Nephron progenitor cell (in vitro differentiated cells): ENCODE measurements at regions not wholly inside any gene's neighbourhood (a gene's known extent, or its start where the extent isn't known, plus 50 kb on each side); places are given as distances from the start of the nearest gene placed in this dataset.
"Not testable (repeated sequence)": the region's sequence is repeated elsewhere in the genome, so short reads cannot be mapped to it uniquely, and the experiment has no call there.

ENCODE experiments used
- DNase-seq: peaks from one replicate; pipeline ENCODE4 v3.0.0; 2021
- H3K27ac Mint-ChIP-seq: 2 replicates; pipeline ENCODE4 v1.8.0; 2021; ENCODE audit warnings: mild to moderate bottlenecking, moderate library complexity, mixed read lengths
- H3K27me3 Mint-ChIP-seq: 2 replicates; pipeline ENCODE4 v1.8.0; 2021; ENCODE audit warnings: mild to moderate bottlenecking, low read depth, mixed read lengths; ENCODE audit not compliant: poor library complexity
- H3K36me3 Mint-ChIP-seq: 2 replicates; pipeline ENCODE4 v1.8.0; 2021; ENCODE audit warnings: low read depth, mixed read lengths
- H3K4me1 Mint-ChIP-seq: 2 replicates; pipeline ENCODE4 v1.8.0; 2021; ENCODE audit warnings: mixed read lengths
- H3K4me3 Mint-ChIP-seq: 2 replicates; pipeline ENCODE4 v1.8.0; 2021; ENCODE audit warnings: mild to moderate bottlenecking, moderate library complexity, mixed read lengths
- H3K9me3 Mint-ChIP-seq: 2 replicates; pipeline ENCODE4 v1.8.0; 2021; ENCODE audit warnings: mild to moderate bottlenecking, moderate library complexity, mixed read lengths
- TF ChIP-seq, protein P1 (sequence below): fragments of 200-600 bp; sonication (generic); IDR thresholded peaks from 2 replicates; pipeline ENCODE4 v1.5.0; 2021; ENCODE audit warnings: antibody characterized with exemption

- TF ChIP-seq, protein P1, sequence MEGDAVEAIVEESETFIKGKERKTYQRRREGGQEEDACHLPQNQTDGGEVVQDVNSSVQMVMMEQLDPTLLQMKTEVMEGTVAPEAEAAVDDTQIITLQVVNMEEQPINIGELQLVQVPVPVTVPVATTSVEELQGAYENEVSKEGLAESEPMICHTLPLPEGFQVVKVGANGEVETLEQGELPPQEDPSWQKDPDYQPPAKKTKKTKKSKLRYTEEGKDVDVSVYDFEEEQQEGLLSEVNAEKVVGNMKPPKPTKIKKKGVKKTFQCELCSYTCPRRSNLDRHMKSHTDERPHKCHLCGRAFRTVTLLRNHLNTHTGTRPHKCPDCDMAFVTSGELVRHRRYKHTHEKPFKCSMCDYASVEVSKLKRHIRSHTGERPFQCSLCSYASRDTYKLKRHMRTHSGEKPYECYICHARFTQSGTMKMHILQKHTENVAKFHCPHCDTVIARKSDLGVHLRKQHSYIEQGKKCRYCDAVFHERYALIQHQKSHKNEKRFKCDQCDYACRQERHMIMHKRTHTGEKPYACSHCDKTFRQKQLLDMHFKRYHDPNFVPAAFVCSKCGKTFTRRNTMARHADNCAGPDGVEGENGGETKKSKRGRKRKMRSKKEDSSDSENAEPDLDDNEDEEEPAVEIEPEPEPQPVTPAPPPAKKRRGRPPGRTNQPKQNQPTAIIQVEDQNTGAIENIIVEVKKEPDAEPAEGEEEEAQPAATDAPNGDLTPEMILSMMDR, result no peak
- Mint-ChIP-seq H3K4me1 (no peaks in the 10 kb centered on the region), H3K9me3 (no peaks in the 10 kb centered on the region), H3K27ac (no peak overlapping the region), H3K4me3 (no peak overlapping the region), H3K36me3 (no peaks in the 10 kb centered on the region), H3K27me3 (peaks cover 14% of the 10 kb centered on the region)
- DNase-seq, result no peak
Observed at GRCh38 chr14:95611293-95611880, 74.8 kb upstream of the TCL1B start.

DNA sequence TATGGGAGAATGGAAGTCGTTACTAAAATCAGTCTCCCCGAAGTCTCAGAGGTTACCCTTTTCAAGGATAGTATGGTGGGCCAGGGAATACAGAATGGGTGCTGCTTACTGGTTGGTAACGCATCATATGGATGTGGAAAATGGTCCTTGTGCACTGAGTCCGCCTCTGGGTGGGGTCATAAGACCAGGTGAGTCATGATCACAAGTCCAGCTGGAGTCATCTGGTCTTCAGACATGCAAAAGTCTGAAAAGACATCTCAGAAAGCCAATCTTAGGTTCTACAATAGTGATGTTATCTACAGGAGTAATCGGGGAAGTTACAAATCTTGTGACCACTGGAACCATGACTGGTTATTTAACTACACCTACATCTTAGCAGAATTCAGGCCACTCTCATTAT lies 71.9 kb upstream of the TCL1B start:
- H3K27ac Mint-ChIP-seq, result no peak overlapping the region
- H3K9me3 Mint-ChIP-seq, result no peaks in the 10 kb centered on the region
- TF ChIP-seq, protein P1, result no peak
- H3K36me3 Mint-ChIP-seq, result no peaks in the 10 kb centered on the region
- H3K4me1 Mint-ChIP-seq, result no peaks in the 10 kb centered on the region
- DNase-seq, result no peak
- H3K27me3 Mint-ChIP-seq, result peaks cover 8% of the 10 kb centered on the region
- no peak overlapping the region for H3K4me3 Mint-ChIP-seq

GRCh38 chr14:95616745-95617144 lies 69.5 kb upstream of the TCL1B start:
- DNase-seq, result no peak
- no peaks in the 10 kb centered on the region for H3K4me1 Mint-ChIP-seq
- TF ChIP-seq, protein P1, result no peak
- no peaks in the 10 kb centered on the region for H3K36me3 Mint-ChIP-seq
- H3K9me3 Mint-ChIP-seq, result no peaks in the 10 kb centered on the region
- H3K27ac Mint-ChIP-seq, result no peak overlapping the region
- no peak overlapping the region for H3K4me3 Mint-ChIP-seq
- H3K27me3 Mint-ChIP-seq, result peaks cover 11% of the 10 kb centered on the region

GRCh38 chr14:95619785-95620417 lies 66.3 kb upstream of the TCL1B start:
- no peaks in the 10 kb centered on the region for H3K4me1 Mint-ChIP-seq
- H3K9me3 Mint-ChIP-seq, result no peaks in the 10 kb centered on the region
- no peak overlapping the region for H3K27ac Mint-ChIP-seq
- H3K36me3 Mint-ChIP-seq, result no peaks in the 10 kb centered on the region
- H3K4me3 Mint-ChIP-seq, result no peak overlapping the region
- DNase-seq, result no peak
- H3K27me3 Mint-ChIP-seq, result peaks cover 8% of the 10 kb centered on the region
- TF ChIP-seq, protein P1, result no peak

DNA sequence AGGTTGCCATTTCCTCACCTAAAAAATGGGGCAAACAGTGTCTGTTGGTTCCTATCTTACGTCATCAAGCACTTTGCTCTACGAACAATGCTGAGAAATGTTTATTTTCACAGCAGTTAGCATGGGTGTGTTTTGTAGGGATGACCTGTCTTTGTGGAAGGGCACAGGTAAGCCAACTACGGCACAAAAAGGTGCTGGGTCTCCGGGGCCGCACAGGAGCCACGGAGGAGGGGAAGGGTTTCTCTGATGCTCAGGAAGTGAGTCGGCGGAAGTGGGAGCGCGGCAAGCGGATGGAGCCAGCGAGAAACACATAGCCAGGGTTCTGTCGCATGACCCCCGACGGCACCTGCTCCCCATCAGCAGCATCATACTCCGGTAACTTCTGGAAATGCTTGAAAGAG lies 65.6 kb upstream of the TCL1B start:
- Mint-ChIP-seq H3K4me3 (no peak overlapping the region), H3K9me3 (no peaks in the 10 kb centered on the region), H3K36me3 (no peaks in the 10 kb centered on the region), H3K4me1 (no peaks in the 10 kb centered on the region), H3K27ac (peak overlapping the region; percentile 20), H3K27me3 (peaks cover 8% of the 10 kb centered on the region)
- TF ChIP-seq, protein P1, result no peak
- no peak for DNase-seq

- H3K4me1 Mint-ChIP-seq, result no peaks in the 10 kb centered on the region
- DNase-seq, result no peak
- H3K27ac Mint-ChIP-seq, result no peak overlapping the region
- no peaks in the 10 kb centered on the region for H3K9me3 Mint-ChIP-seq
- H3K4me3 Mint-ChIP-seq, result no peak overlapping the region
- no peaks in the 10 kb centered on the region for H3K36me3 Mint-ChIP-seq
- H3K27me3 Mint-ChIP-seq, result peaks cover 19% of the 10 kb centered on the region
- TF ChIP-seq, protein P1, result no peak
Observed at GRCh38 chr14:95623195-95623594, 63.0 kb upstream of the TCL1B start.

DNA sequence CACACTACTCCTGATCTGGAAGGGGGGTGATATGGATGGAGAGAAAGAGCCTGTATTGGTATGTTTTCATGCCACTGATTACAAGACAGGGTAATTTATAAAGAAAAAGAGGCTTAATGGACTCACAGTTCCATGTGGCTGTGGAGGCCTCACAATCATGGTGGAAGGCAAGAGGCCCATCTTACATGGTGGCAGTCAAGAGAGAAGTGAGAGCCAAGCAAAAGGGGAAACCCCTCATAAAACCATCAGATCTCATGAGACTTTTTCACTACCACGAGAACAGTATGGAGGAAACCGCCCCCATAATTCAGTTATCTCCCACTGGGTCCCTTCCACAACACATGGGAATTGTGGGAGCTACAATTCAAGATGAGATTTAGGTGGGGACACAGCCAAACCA lies 60.5 kb upstream of the TCL1B start:
- H3K4me3 Mint-ChIP-seq, H3K36me3 Mint-ChIP-seq, H3K4me1 Mint-ChIP-seq, DNase-seq: not testable (repeated sequence)
- Mint-ChIP-seq H3K27me3 (peaks cover 26% of the 10 kb centered on the region), H3K27ac (peak overlapping the region; percentile 2), H3K9me3 (peaks cover 11% of the 10 kb centered on the region)
